ENCODE measurements at regions not wholly inside any gene's neighbourhood (a gene's known extent, or its start where the extent isn't known, plus 50 kb on each side); places are given as distances from the start of the nearest gene placed in this dataset.

- H3K27ac ChIP-seq (ENCODE audit: low read length), result no peak overlapping the region
- H4K20me1 ChIP-seq (ENCODE audit: insufficient read depth, low read length), result no peaks in the 10 kb centered on the region
- DNase-seq, result no peak
- no peak for TF ChIP-seq CTCF (IDR thresholded peaks at IDR 0.05; ENCODE audit: low read length)
- TF ChIP-seq EZH2 (optimal IDR thresholded peaks at IDR 0.05; ENCODE audit: low read depth, low read length), result no peak
- TF ChIP-seq EZH2phosphoT487 (IDR thresholded peaks at IDR 0.05; ENCODE audit: low read length), result no peak
- H3K4me3 ChIP-seq (ENCODE audit: low read length), result no peak overlapping the region
- no peaks in the 10 kb centered on the region for H3K79me2 ChIP-seq (ENCODE audit: low read length)
- H3K4me1 ChIP-seq (ENCODE audit: low read length), result no peaks in the 10 kb centered on the region
- H3F3A ChIP-seq (ENCODE audit: insufficient read depth, low read length), result no peaks in the 10 kb centered on the region
- no peak overlapping the region for H2AFZ ChIP-seq (ENCODE audit: low read length)
- no peaks in the 10 kb centered on the region for H3K9me3 ChIP-seq (replicated peaks; ENCODE audit: insufficient read depth, low read length)
- no peaks in the 10 kb centered on the region for H3K9me2 ChIP-seq (replicated peaks; ENCODE audit: insufficient read depth, low read length)
- no peaks in the 10 kb centered on the region for H3K27me3 ChIP-seq (replicated peaks; ENCODE audit: insufficient read depth, low read length)
- no peak overlapping the region for H3K9ac ChIP-seq (ENCODE audit: low read length)
- H3K36me3 ChIP-seq (replicated peaks; ENCODE audit: insufficient read depth, low read length), result no peaks in the 10 kb centered on the region
- H3K4me2 ChIP-seq (ENCODE audit: low read depth, low read length), result no peak overlapping the region
Observed at GRCh38 chr22:47654922-47655491, 892.6 kb downstream of the TBC1D22A start.

- Histone ChIP-seq H3K27ac (ENCODE audit: low read length) (no peak overlapping the region), H3K4me1 (ENCODE audit: low read length) (no peaks in the 10 kb centered on the region), H3K36me3 (replicated peaks; ENCODE audit: insufficient read depth, low read length) (no peaks in the 10 kb centered on the region), H3K79me2 (ENCODE audit: low read length) (no peaks in the 10 kb centered on the region), H3K9me2 (replicated peaks; ENCODE audit: insufficient read depth, low read length) (no peaks in the 10 kb centered on the region), H3K4me3 (ENCODE audit: low read length) (no peak overlapping the region), H3K27me3 (replicated peaks; ENCODE audit: insufficient read depth, low read length) (no peaks in the 10 kb centered on the region), H4K20me1 (ENCODE audit: insufficient read depth, low read length) (no peaks in the 10 kb centered on the region), H3K9ac (ENCODE audit: low read length) (no peak overlapping the region), H2AFZ (ENCODE audit: low read length) (no peak overlapping the region), H3K4me2 (ENCODE audit: low read depth, low read length) (no peak overlapping the region), H3F3A (ENCODE audit: insufficient read depth, low read length) (no peaks in the 10 kb centered on the region), H3K9me3 (replicated peaks; ENCODE audit: insufficient read depth, low read length) (no peaks in the 10 kb centered on the region)
- no peak for TF ChIP-seq EZH2phosphoT487 (IDR thresholded peaks at IDR 0.05; ENCODE audit: low read length)
- TF ChIP-seq EZH2 (optimal IDR thresholded peaks at IDR 0.05; ENCODE audit: low read depth, low read length), result no peak
- TF ChIP-seq CTCF (IDR thresholded peaks at IDR 0.05; ENCODE audit: low read length), result no peak
- no peak for DNase-seq
Observed at GRCh38 chr22:47653921-47654320, 891.5 kb downstream of the TBC1D22A start.

GRCh38 chr22:47651216-47651987, 889.0 kb downstream of the TBC1D22A start:
- H3K4me3 ChIP-seq (ENCODE audit: low read length), result no peak overlapping the region
- no peaks in the 10 kb centered on the region for H3K36me3 ChIP-seq (replicated peaks; ENCODE audit: insufficient read depth, low read length)
- DNase-seq, result no peak
- no peak overlapping the region for H3K4me2 ChIP-seq (ENCODE audit: low read depth, low read length)
- no peak overlapping the region for H2AFZ ChIP-seq (ENCODE audit: low read length)
- no peaks in the 10 kb centered on the region for H4K20me1 ChIP-seq (ENCODE audit: insufficient read depth, low read length)
- H3K4me1 ChIP-seq (ENCODE audit: low read length), result no peaks in the 10 kb centered on the region
- H3K27ac ChIP-seq (ENCODE audit: low read length), result no peak overlapping the region
- no peaks in the 10 kb centered on the region for H3K9me3 ChIP-seq (replicated peaks; ENCODE audit: insufficient read depth, low read length)
- H3K9me2 ChIP-seq (replicated peaks; ENCODE audit: insufficient read depth, low read length), result no peaks in the 10 kb centered on the region
- no peaks in the 10 kb centered on the region for H3F3A ChIP-seq (ENCODE audit: insufficient read depth, low read length)
- TF ChIP-seq CTCF (IDR thresholded peaks at IDR 0.05; ENCODE audit: low read length) (no peak), EZH2phosphoT487 (IDR thresholded peaks at IDR 0.05; ENCODE audit: low read length) (no peak), EZH2 (optimal IDR thresholded peaks at IDR 0.05; ENCODE audit: low read depth, low read length) (no peak)
- H3K79me2 ChIP-seq (ENCODE audit: low read length), result no peaks in the 10 kb centered on the region
- no peaks in the 10 kb centered on the region for H3K27me3 ChIP-seq (replicated peaks; ENCODE audit: insufficient read depth, low read length)
- no peak overlapping the region for H3K9ac ChIP-seq (ENCODE audit: low read length)

Data from MM.1S (cell line).